Adrenal gland (tissue), 9 donors: ENCODE measurements at regions not wholly inside any gene's neighbourhood (a gene's known extent, or its start where the extent isn't known, plus 50 kb on each side); places are given as distances from the start of the nearest gene placed in this dataset.

Experiments used
- DNase-seq, 7 donors: peaks; one replicate each; pipeline ENCODE4 v3.0.0-alpha.2; 2019 to 2020
- H3K27ac ChIP-seq, 5 donors: fragments of 200-600 bp; sonication (generic) in 4 of 5; 1 replicate in 3 of 5; 2 replicates in 2 of 5; pipeline versions ENCODE4 v1.5.1 to v1.8.0; 2016 to 2020; ENCODE audit warnings: mild to moderate bottlenecking in 1 of 5
- H3K27me3 ChIP-seq: fragments of 200-600 bp; 2 replicates; pipeline ENCODE4 v1.8.0; 2021
- H3K36me3 ChIP-seq, 2 donors: fragments of 200-600 bp; replicated peaks in 1 of 2; 1 replicate in 1 of 2; 2 replicates in 1 of 2; pipeline versions ENCODE4 v1.5.1 to v1.8.0; 2018 to 2022
- H3K4me1 ChIP-seq, 2 donors: fragments of 200-600 bp; replicated peaks in 1 of 2; 1 replicate in 1 of 2; 2 replicates in 1 of 2; pipeline versions ENCODE4 v1.5.1 to v1.8.0; 2018 to 2021
- H3K4me3 ChIP-seq, 4 donors: fragments of 200-600 bp; sonication (generic) in 3 of 4; one replicate each; pipeline ENCODE4 v1.5.1; 2016 to 2018
- H3K9me3 ChIP-seq, 3 donors: fragments of 200-600 bp; sonication (generic) in 1 of 3; replicated peaks in 1 of 3; 1 replicate in 2 of 3; 2 replicates in 1 of 3; pipeline versions ENCODE4 v1.5.1 to v1.8.0; 2016 to 2021
- CTCF ChIP-seq, 6 experiments: fragments of 450-650 bp in 4 of 6; fragments of 200-600 bp in 2 of 6; sonication (generic) in 1 of 6; IDR thresholded peaks; 1 replicate in 5 of 6; 2 replicates in 1 of 6; pipeline versions ENCODE4 v1.5.1 to v1.8.0; 2016 to 2021; ENCODE audit warnings: antibody characterized with exemption in 6 of 6, mild to moderate bottlenecking in 2 of 6, moderate library complexity in 1 of 6
- POLR2A ChIP-seq, 2 donors: fragments of 450-650 bp; IDR thresholded peaks; one replicate each; pipeline ENCODE4 v1.6.1; 2017; ENCODE audit warnings: antibody characterized with exemption in 2 of 2, mild to moderate bottlenecking in 2 of 2, moderate library complexity in 1 of 2
- WGBS, 4 donors: extraction: QIAGEN DNeasy Blood & Tissue Kit in 2 of 4; methylation state at CpG; one replicate each; pipeline versions ENCODE4 v1.1.5 to v1.1.7; 2013 to 2017; 5-methylcytosine and 5-hydroxymethylcytosine counted together
- intact Hi-C, 2 donors: fragments of 100-400 bp; cut with DNase I; formaldehyde crosslinking; loops; one replicate each; pipeline versions ENCODE4 v1.14.1 to v1.15.0; 2022 to 2023
- donor health status: healthy with polysubstance abuse.
- donor health status: Bipolar disorder and iron deficiency.
- donor health status: DM: yes; HTN: yes; CAD: no.
- donor health status: DM: no; HTN: no; CAD: no.
- donor health status: DM: no; HTN: no; CAD: no.

- no peaks in the 10 kb centered on the region for H3K9me3 ChIP-seq
- DNase-seq = no peak
- TF ChIP-seq POLR2A (IDR thresholded peaks at IDR 0.05) (no peak), CTCF (IDR thresholded peaks at IDR 0.05) (no peak)
- H3K27ac ChIP-seq = no peak overlapping the region
- H3K36me3 ChIP-seq = no peaks in the 10 kb centered on the region
- peaks cover 5% of the 10 kb centered on the region for H3K27me3 ChIP-seq
- H3K4me1 ChIP-seq = no peaks in the 10 kb centered on the region
- intact Hi-C loops = no loop called here
- no peak overlapping the region for H3K4me3 ChIP-seq
- WGBS, 4 donors = 79 to 88% (median 84%) methylated on average over 9 of the region's 9 CpGs
Measured at GRCh38 chr7:128151635-128152034, 89.4 kb upstream of the LEP start.

- H3K27ac ChIP-seq = no peak overlapping the region
- no peaks in the 10 kb centered on the region for H3K4me1 ChIP-seq
- peaks cover 9% of the 10 kb centered on the region for H3K27me3 ChIP-seq
- no peak for DNase-seq
- no peak for TF ChIP-seq CTCF (IDR thresholded peaks at IDR 0.05)
- TF ChIP-seq POLR2A (IDR thresholded peaks at IDR 0.05) = no peak
- intact Hi-C loops = no loop called here
- 72 to 82% (median 73%) methylated on average over 6 of the region's 6 CpGs for WGBS, 4 donors
- no peaks in the 10 kb centered on the region for H3K9me3 ChIP-seq
- H3K36me3 ChIP-seq = no peaks in the 10 kb centered on the region
- H3K4me3 ChIP-seq = no peak overlapping the region
Measured at GRCh38 chr7:128152721-128153120, 88.4 kb upstream of the LEP start.

GRCh38 chr7:128153436-128153835, 87.6 kb upstream of the LEP start:
- DNase-seq = no peak
- H3K4me3 ChIP-seq = no peak overlapping the region
- no peaks in the 10 kb centered on the region for H3K4me1 ChIP-seq
- intact Hi-C loops = no loop called here
- no peaks in the 10 kb centered on the region for H3K9me3 ChIP-seq
- WGBS, 4 donors = 72 to 97% (median 93%) methylated on average over 5 to 6 of the region's 6 CpGs
- TF ChIP-seq POLR2A (IDR thresholded peaks at IDR 0.05) = no peak
- no peak for TF ChIP-seq CTCF (IDR thresholded peaks at IDR 0.05)
- peaks cover 9% of the 10 kb centered on the region for H3K27me3 ChIP-seq
- no peaks in the 10 kb centered on the region for H3K36me3 ChIP-seq
- H3K27ac ChIP-seq = no peak overlapping the region

- Histone ChIP-seq H3K4me3 (no peak overlapping the region), H3K4me1 (no peaks in the 10 kb centered on the region), H3K27ac (no peak overlapping the region), H3K27me3 (peaks cover 7% of the 10 kb centered on the region), H3K36me3 (no peaks in the 10 kb centered on the region), H3K9me3 (no peaks in the 10 kb centered on the region)
- DNase-seq = no peak
- intact Hi-C loops = no loop called here
- WGBS, 4 donors = 61 to 80% (median 71%) methylated on average over 1 of the region's 1 CpG
- TF ChIP-seq POLR2A (IDR thresholded peaks at IDR 0.05) = no peak
- no peak for TF ChIP-seq CTCF (IDR thresholded peaks at IDR 0.05)
Measured at GRCh38 chr7:128154504-128154903, 86.6 kb upstream of the LEP start.
